ENCODE measurements at regions not wholly inside any gene's neighbourhood (a gene's known extent, or its start where the extent isn't known, plus 50 kb on each side); places are given as distances from the start of the nearest gene placed in this dataset.

GRCh38 chr9:107759009-107759822, 269.6 kb upstream of the KLF4 start:
- no peak for DNase-seq

- DNase-seq: no peak
Observed at GRCh38 chr9:107756091-107756490, 266.5 kb upstream of the KLF4 start.

- DNase-seq: no peak
Observed at GRCh38 chr9:107755246-107755645, 265.7 kb upstream of the KLF4 start.

GRCh38 chr9:107751567-107752210, 262.1 kb upstream of the KLF4 start:
- no peak for DNase-seq

GRCh38 chr9:107750741-107751566, 261.4 kb upstream of the KLF4 start:
- no peak for DNase-seq

- DNase-seq: peak; percentile 48
Observed at GRCh38 chr9:107749787-107750444, 260.3 kb upstream of the KLF4 start.

- no peak for DNase-seq
Observed at GRCh38 chr9:107744873-107745272, 255.3 kb upstream of the KLF4 start.

- no peak for DNase-seq
Observed at GRCh38 chr9:107742531-107743309, 253.2 kb upstream of the KLF4 start.

- DNase-seq: no peak
Observed at GRCh38 chr9:107740088-107740980, 250.8 kb upstream of the KLF4 start.

- no peak for DNase-seq
Observed at GRCh38 chr9:107739601-107740082, 250.1 kb upstream of the KLF4 start.

GRCh38 chr9:107738789-107739188, 249.2 kb upstream of the KLF4 start:
- no peak for DNase-seq

GRCh38 chr9:107737987-107738743, 248.6 kb upstream of the KLF4 start:
- no peak for DNase-seq

- DNase-seq: no peak
Observed at GRCh38 chr9:107737610-107737986, 248.0 kb upstream of the KLF4 start.

GRCh38 chr9:107735821-107736220, 246.3 kb upstream of the KLF4 start:
- no peak for DNase-seq

GRCh38 chr9:107734256-107735013, 244.9 kb upstream of the KLF4 start:
- DNase-seq: no peak

- no peak for DNase-seq
Observed at GRCh38 chr9:107733523-107733894, 243.9 kb upstream of the KLF4 start.

- no peak for DNase-seq
Observed at GRCh38 chr9:107732781-107733522, 243.4 kb upstream of the KLF4 start.

- DNase-seq: no peak
Observed at GRCh38 chr9:107731115-107731762, 241.7 kb upstream of the KLF4 start.
